Activated T-cell treated with anti-CD3 and anti-CD28 coated beads, Interleukin-2, amount 50 U/mL, for 24 hours (primary cell): ENCODE measurements at regions not wholly inside any gene's neighbourhood (a gene's known extent, or its start where the extent isn't known, plus 50 kb on each side); places are given as distances from the start of the nearest gene placed in this dataset.

Source experiments
- DNase-seq: peaks from one replicate; pipeline ENCODE4 v3.0.0-alpha.2; 2020
- H3K27ac Mint-ChIP-seq: 2 replicates; pipeline ENCODE4 v1.8.0; 2020; ENCODE audit warnings: mild to moderate bottlenecking, mixed read lengths
- H3K27me3 Mint-ChIP-seq: 2 replicates; pipeline ENCODE4 v1.8.0; 2020; ENCODE audit warnings: mixed read lengths
- H3K36me3 Mint-ChIP-seq: 2 replicates; pipeline ENCODE4 v1.8.0; 2020; ENCODE audit warnings: low read depth, mixed read lengths
- H3K4me1 Mint-ChIP-seq: 2 replicates; pipeline ENCODE4 v1.8.0; 2020; ENCODE audit warnings: low read depth, mixed read lengths
- H3K4me3 Mint-ChIP-seq: 2 replicates; pipeline ENCODE4 v1.8.0; 2020; ENCODE audit warnings: mild to moderate bottlenecking, moderate library complexity, mixed read lengths
- H3K9me3 Mint-ChIP-seq: 2 replicates; pipeline ENCODE4 v1.8.0; 2020; ENCODE audit warnings: mixed read lengths

GRCh38 chr7:25308246-25308645 is 80.0 kb upstream of the NPVF start:
- H3K27ac Mint-ChIP-seq: no peak overlapping the region
- DNase-seq: no peak
- H3K36me3 Mint-ChIP-seq: no peaks in the 10 kb centered on the region
- H3K4me3 Mint-ChIP-seq: no peak overlapping the region
- H3K4me1 Mint-ChIP-seq: no peaks in the 10 kb centered on the region
- no peaks in the 10 kb centered on the region for H3K9me3 Mint-ChIP-seq
- H3K27me3 Mint-ChIP-seq: peaks cover 16% of the 10 kb centered on the region

GRCh38 chr7:25308906-25309705 is 80.8 kb upstream of the NPVF start:
- Mint-ChIP-seq H3K27me3 (peaks cover 13% of the 10 kb centered on the region), H3K36me3 (no peaks in the 10 kb centered on the region), H3K4me3 (no peak overlapping the region), H3K4me1 (no peaks in the 10 kb centered on the region), H3K27ac (no peak overlapping the region), H3K9me3 (no peaks in the 10 kb centered on the region)
- DNase-seq: no peak

- Mint-ChIP-seq H3K4me3 (no peak overlapping the region), H3K9me3 (no peaks in the 10 kb centered on the region), H3K36me3 (no peaks in the 10 kb centered on the region), H3K4me1 (no peaks in the 10 kb centered on the region), H3K27ac (no peak overlapping the region), H3K27me3 (peaks cover 7% of the 10 kb centered on the region)
- DNase-seq: no peak
These were observed 82.6 kb upstream of the NPVF start for GRCh38 chr7:25310896-25311295.

- Mint-ChIP-seq H3K9me3 (no peaks in the 10 kb centered on the region), H3K27ac (no peak overlapping the region), H3K36me3 (no peaks in the 10 kb centered on the region), H3K27me3 (peaks cover 7% of the 10 kb centered on the region), H3K4me1 (no peaks in the 10 kb centered on the region), H3K4me3 (no peak overlapping the region)
- no peak for DNase-seq
These were observed 83.1 kb upstream of the NPVF start for GRCh38 chr7:25311346-25311745.

- Mint-ChIP-seq H3K9me3 (no peaks in the 10 kb centered on the region), H3K4me1 (no peaks in the 10 kb centered on the region), H3K27me3 (peaks cover 1% of the 10 kb centered on the region), H3K36me3 (no peaks in the 10 kb centered on the region), H3K4me3 (no peak overlapping the region), H3K27ac (no peak overlapping the region)
- DNase-seq: no peak
These were observed 84.7 kb upstream of the NPVF start for GRCh38 chr7:25312968-25313367.

- no peaks in the 10 kb centered on the region for H3K9me3 Mint-ChIP-seq
- H3K27ac Mint-ChIP-seq: no peak overlapping the region
- H3K27me3 Mint-ChIP-seq: no peaks in the 10 kb centered on the region
- no peak overlapping the region for H3K4me3 Mint-ChIP-seq
- H3K4me1 Mint-ChIP-seq: no peaks in the 10 kb centered on the region
- H3K36me3 Mint-ChIP-seq: no peaks in the 10 kb centered on the region
- DNase-seq: no peak
These were observed 85.2 kb upstream of the NPVF start for GRCh38 chr7:25313526-25313925.

GRCh38 chr7:25314094-25314730 is 85.9 kb upstream of the NPVF start:
- DNase-seq: no peak
- no peaks in the 10 kb centered on the region for H3K4me1 Mint-ChIP-seq
- H3K27me3 Mint-ChIP-seq: no peaks in the 10 kb centered on the region
- H3K4me3 Mint-ChIP-seq: no peak overlapping the region
- no peak overlapping the region for H3K27ac Mint-ChIP-seq
- no peaks in the 10 kb centered on the region for H3K36me3 Mint-ChIP-seq
- no peaks in the 10 kb centered on the region for H3K9me3 Mint-ChIP-seq

- no peaks in the 10 kb centered on the region for H3K27me3 Mint-ChIP-seq
- no peaks in the 10 kb centered on the region for H3K4me1 Mint-ChIP-seq
- no peak for DNase-seq
- H3K9me3 Mint-ChIP-seq: no peaks in the 10 kb centered on the region
- H3K36me3 Mint-ChIP-seq: no peaks in the 10 kb centered on the region
- no peak overlapping the region for H3K4me3 Mint-ChIP-seq
- H3K27ac Mint-ChIP-seq: no peak overlapping the region
These were observed 86.5 kb upstream of the NPVF start for GRCh38 chr7:25314731-25315267.

- DNase-seq: no peak
- Mint-ChIP-seq H3K27ac (no peak overlapping the region), H3K9me3 (no peaks in the 10 kb centered on the region)
These were observed 88.1 kb upstream of the NPVF start for GRCh38 chr7:25316366-25316765.

GRCh38 chr7:25318047-25318446 is 89.8 kb upstream of the NPVF start:
- no peaks in the 10 kb centered on the region for H3K9me3 Mint-ChIP-seq
- H3K4me3 Mint-ChIP-seq: no peak overlapping the region

More at GRCh38 chr7:25316366-25316765, 88.1 kb upstream of the NPVF start:
- Mint-ChIP-seq H3K4me1 (no peaks in the 10 kb centered on the region), H3K4me3 (no peak overlapping the region), H3K36me3 (no peaks in the 10 kb centered on the region), H3K27me3 (peaks cover 2% of the 10 kb centered on the region)

GRCh38 chr7:25319707-25320106 is 91.4 kb upstream of the NPVF start:
- Mint-ChIP-seq H3K36me3 (no peaks in the 10 kb centered on the region), H3K27me3 (peaks cover 11% of the 10 kb centered on the region), H3K9me3 (no peaks in the 10 kb centered on the region), H3K4me3 (no peak overlapping the region), H3K27ac (no peak overlapping the region), H3K4me1 (no peaks in the 10 kb centered on the region)
- no peak for DNase-seq

More at GRCh38 chr7:25318047-25318446, 89.8 kb upstream of the NPVF start:
- no peak for DNase-seq
- Mint-ChIP-seq H3K27me3 (peaks cover 6% of the 10 kb centered on the region), H3K36me3 (no peaks in the 10 kb centered on the region), H3K27ac (no peak overlapping the region), H3K4me1 (no peaks in the 10 kb centered on the region)

- H3K4me3 Mint-ChIP-seq: no peak overlapping the region
- no peaks in the 10 kb centered on the region for H3K36me3 Mint-ChIP-seq
- H3K9me3 Mint-ChIP-seq: no peaks in the 10 kb centered on the region
- DNase-seq: no peak
- no peaks in the 10 kb centered on the region for H3K4me1 Mint-ChIP-seq
- H3K27me3 Mint-ChIP-seq: peaks cover 13% of the 10 kb centered on the region
- H3K27ac Mint-ChIP-seq: no peak overlapping the region
These were observed 92.5 kb upstream of the NPVF start for GRCh38 chr7:25320791-25321190.

- Mint-ChIP-seq H3K4me3 (no peak overlapping the region), H3K27ac (no peak overlapping the region), H3K27me3 (peaks cover 13% of the 10 kb centered on the region), H3K9me3 (no peaks in the 10 kb centered on the region), H3K4me1 (no peaks in the 10 kb centered on the region), H3K36me3 (no peaks in the 10 kb centered on the region)
- DNase-seq: no peak
These were observed 93.1 kb upstream of the NPVF start for GRCh38 chr7:25321424-25321823.

GRCh38 chr7:25322473-25322872 is 94.2 kb upstream of the NPVF start:
- Mint-ChIP-seq H3K27ac (no peak overlapping the region), H3K9me3 (no peaks in the 10 kb centered on the region), H3K36me3 (no peaks in the 10 kb centered on the region), H3K27me3 (peaks cover 13% of the 10 kb centered on the region), H3K4me1 (no peaks in the 10 kb centered on the region), H3K4me3 (no peak overlapping the region)
- DNase-seq: no peak

GRCh38 chr7:25325186-25325757 is 97.0 kb upstream of the NPVF start:
- H3K4me3 Mint-ChIP-seq: no peak overlapping the region
- H3K36me3 Mint-ChIP-seq: no peaks in the 10 kb centered on the region
- H3K9me3 Mint-ChIP-seq: no peaks in the 10 kb centered on the region
- peaks cover 13% of the 10 kb centered on the region for H3K27me3 Mint-ChIP-seq
- no peak for DNase-seq
- H3K27ac Mint-ChIP-seq: no peak overlapping the region
- H3K4me1 Mint-ChIP-seq: no peaks in the 10 kb centered on the region
